HL-60 (cell line): ENCODE measurements at regions not wholly inside any gene's neighbourhood (a gene's known extent, or its start where the extent isn't known, plus 50 kb on each side); places are given as distances from the start of the nearest gene placed in this dataset.

Experiments used
- DNase-seq, 2 experiments: peaks; one replicate each; pipeline ENCODE4 v3.0.0-alpha.2; 2010 to 2020; ENCODE audit warnings: low read depth in 1 of 2, low spot score in 1 of 2
- H3K27ac ChIP-seq: fragments of 250-450 bp; sonication (Bioruptor Pico); replicated peaks from 2 replicates; pipeline ENCODE4 v1.5.1; 2020; ENCODE audit warnings: mild to moderate bottlenecking, moderate library complexity
- H3K27me3 ChIP-seq: fragments of 250-450 bp; sonication (Bioruptor Pico); 2 replicates; pipeline ENCODE4 v1.5.1; 2021; ENCODE audit warnings: mild to moderate bottlenecking, moderate library complexity; ENCODE audit not compliant: insufficient read depth, poor library complexity, severe bottlenecking
- H3K4me3 ChIP-seq: replicated peaks from 2 replicates; pipeline ENCODE4 v1.5.1; 2011; ENCODE audit warnings: mild to moderate bottlenecking, control low read depth, low read length; ENCODE audit not compliant: insufficient read depth
- CTCF ChIP-seq: IDR thresholded peaks from one replicate; pipeline ENCODE4 v1.5.1; 2011; ENCODE audit warnings: low read length, control low read depth, inconsistent platforms; ENCODE audit not compliant: insufficient read depth
- GABPA ChIP-seq: IDR thresholded peaks from 2 replicates; pipeline ENCODE4 v1.6.1; 2012; ENCODE audit warnings: low read depth
- POLR2AphosphoS5 ChIP-seq: IDR thresholded peaks from 2 replicates; pipeline ENCODE4 v1.6.1; 2012; ENCODE audit warnings: low read depth
- REST ChIP-seq: IDR thresholded peaks from 2 replicates; pipeline ENCODE4 v1.6.1; 2012; ENCODE audit warnings: low read depth; ENCODE audit not compliant: insufficient replicate concordance
- SPI1 ChIP-seq: IDR thresholded peaks from 2 replicates; pipeline ENCODE4 v1.6.1; 2012; ENCODE audit warnings: low read depth, mild to moderate bottlenecking, borderline replicate concordance

GRCh38 chr7:15041226-15041625, 138.7 kb upstream of the DGKB start:
- no peak for DNase-seq
- no peaks in the 10 kb centered on the region for H3K27me3 ChIP-seq
- H3K4me3 ChIP-seq, result no peak overlapping the region
- no peak overlapping the region for H3K27ac ChIP-seq
- no peak for TF ChIP-seq REST
- no peak for TF ChIP-seq POLR2AphosphoS5
- TF ChIP-seq SPI1, result no peak
- TF ChIP-seq CTCF, result no peak
- TF ChIP-seq GABPA, result no peak

GRCh38 chr7:15035814-15036213, 133.3 kb upstream of the DGKB start:
- no peaks in the 10 kb centered on the region for H3K27me3 ChIP-seq
- TF ChIP-seq SPI1, result no peak
- no peak for TF ChIP-seq CTCF
- no peak for TF ChIP-seq POLR2AphosphoS5
- TF ChIP-seq GABPA, result no peak
- no peak for TF ChIP-seq REST
- no peak for DNase-seq
- no peak overlapping the region for H3K4me3 ChIP-seq
- no peak overlapping the region for H3K27ac ChIP-seq

GRCh38 chr7:15033039-15033438, 130.5 kb upstream of the DGKB start:
- Histone ChIP-seq H3K27me3 (no peaks in the 10 kb centered on the region), H3K27ac (no peak overlapping the region), H3K4me3 (no peak overlapping the region)
- no peak for DNase-seq
- TF ChIP-seq POLR2AphosphoS5 (no peak), CTCF (no peak), GABPA (no peak), REST (no peak), SPI1 (no peak)
